ENCODE measurements at regions not wholly inside any gene's neighbourhood (a gene's known extent, or its start where the extent isn't known, plus 50 kb on each side); places are given as distances from the start of the nearest gene placed in this dataset.

DNA sequence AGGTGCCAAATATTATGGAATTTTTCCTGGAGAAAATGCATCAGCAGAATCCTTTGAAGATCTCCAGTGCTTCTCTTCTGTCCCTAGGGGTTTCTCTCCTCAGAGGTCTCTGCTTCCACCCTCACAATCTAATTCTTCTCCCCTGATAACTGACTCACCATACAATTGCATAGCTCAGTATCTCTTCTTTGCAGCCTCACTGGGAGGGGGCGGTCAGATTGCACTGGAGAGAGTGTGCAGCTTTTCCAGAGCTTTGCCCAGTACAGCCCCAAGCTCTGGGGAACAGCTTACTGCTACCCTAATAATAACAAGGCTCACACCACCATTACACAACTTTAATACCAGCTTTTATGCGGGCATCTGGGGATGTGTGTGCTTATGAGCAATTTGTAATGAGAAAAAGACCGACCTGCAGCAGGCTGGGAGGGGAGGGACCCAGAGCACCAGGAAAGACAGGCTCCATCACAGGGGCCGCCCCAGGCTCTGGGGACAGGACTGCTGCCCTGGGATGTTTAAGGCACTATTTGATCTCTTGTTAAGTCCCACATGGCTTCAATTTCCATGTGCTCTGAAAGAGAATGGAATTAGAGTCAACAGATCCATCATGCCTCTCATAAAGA, 276.6 kb upstream of the SIX2 start:
- H3K36me3 Mint-ChIP-seq (ENCODE audit: low read depth), result no peaks in the 10 kb centered on the region
- peaks cover 6% of the 10 kb centered on the region for H3K27me3 Mint-ChIP-seq
- no peak overlapping the region for H3K4me3 Mint-ChIP-seq
- no peaks in the 10 kb centered on the region for H3K9me3 Mint-ChIP-seq
- no peaks in the 10 kb centered on the region for H3K4me1 Mint-ChIP-seq (ENCODE audit: low read depth)
- no peak overlapping the region for H3K27ac Mint-ChIP-seq

DNA sequence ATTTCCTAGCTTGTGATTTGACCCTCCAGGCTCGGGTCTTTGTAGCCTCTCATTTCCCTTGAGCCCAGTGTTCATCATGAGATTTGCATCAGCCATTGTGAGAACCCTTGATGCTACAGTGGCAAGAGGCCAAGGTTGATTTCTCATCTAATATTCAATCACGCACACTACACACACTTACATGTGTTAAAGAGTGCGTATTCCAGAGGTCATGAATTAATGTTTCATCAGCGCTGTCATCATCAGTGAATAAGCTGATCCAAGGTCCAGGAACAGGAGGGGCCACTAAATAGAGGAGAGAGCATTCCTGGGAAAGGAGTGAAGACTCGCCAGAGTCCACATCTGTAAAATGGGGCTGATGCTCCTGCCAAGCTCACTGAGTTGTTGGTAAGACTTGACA, 276.1 kb upstream of the SIX2 start:
- Mint-ChIP-seq H3K36me3 (ENCODE audit: low read depth) (no peaks in the 10 kb centered on the region), H3K27ac (no peak overlapping the region), H3K9me3 (no peaks in the 10 kb centered on the region), H3K4me3 (no peak overlapping the region), H3K27me3 (peaks cover 6% of the 10 kb centered on the region), H3K4me1 (ENCODE audit: low read depth) (no peaks in the 10 kb centered on the region)

DNA sequence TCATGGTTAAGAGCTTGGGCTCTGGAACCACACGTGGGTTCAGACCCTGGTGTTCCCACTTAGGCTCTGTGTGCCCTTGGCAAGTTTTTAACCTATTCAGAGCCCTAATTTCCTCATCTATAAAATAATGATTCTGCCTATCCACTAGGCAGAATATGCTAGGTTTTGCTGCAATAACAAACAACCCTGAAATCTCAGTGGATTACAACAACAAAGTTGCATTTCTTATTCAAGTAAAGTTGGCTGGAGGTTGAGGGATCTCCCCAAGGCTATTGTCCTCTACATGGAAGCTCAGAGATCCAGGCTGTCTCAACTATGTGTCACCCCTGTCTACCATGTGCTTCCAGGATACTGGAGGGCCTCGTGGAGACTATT, 275.4 kb upstream of the SIX2 start:
- no peak overlapping the region for H3K27ac Mint-ChIP-seq

DNA sequence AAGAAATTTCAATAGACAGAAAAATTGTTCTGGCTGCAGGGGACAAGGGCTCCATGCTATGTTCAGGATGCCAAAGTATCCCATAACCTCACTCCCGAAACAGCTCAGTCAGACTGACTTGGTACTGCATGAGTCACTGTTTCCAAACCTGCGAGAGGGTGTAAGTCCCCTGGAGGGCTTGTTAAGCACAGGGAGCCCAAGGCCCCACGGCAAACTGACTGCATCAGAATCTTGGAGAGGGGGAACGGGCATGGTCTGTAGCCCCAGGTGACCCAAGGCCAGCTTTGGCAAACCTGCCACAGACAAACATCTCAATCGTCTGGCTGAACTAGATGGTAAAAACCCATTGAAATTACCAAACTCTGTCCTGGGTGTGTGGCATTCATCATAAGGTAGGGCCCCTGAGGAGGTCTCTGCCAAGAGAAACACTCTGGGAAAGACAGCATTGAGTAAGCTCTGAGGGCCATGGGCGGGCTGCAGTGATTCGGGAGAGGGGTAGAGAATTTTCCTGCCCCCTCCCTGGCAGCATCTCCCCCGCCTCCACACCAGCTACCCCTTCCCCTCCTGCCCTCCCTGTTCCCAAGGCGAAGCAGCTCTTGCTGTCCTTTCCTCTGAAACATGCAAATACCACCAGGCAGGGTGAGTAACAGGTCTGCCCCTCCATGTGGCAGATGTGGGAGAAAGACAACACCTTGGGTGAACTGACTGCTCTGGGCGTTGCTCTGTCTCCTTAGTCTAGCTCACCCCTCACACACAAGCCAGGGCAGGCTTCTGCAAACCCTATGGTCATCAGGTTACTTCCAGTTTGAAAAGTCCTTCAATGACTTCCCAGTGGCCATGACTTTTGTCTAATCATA, 274.7 kb upstream of the SIX2 start:
- Mint-ChIP-seq H3K4me1 (ENCODE audit: low read depth) (no peaks in the 10 kb centered on the region), H3K27me3 (peaks cover 6% of the 10 kb centered on the region), H3K36me3 (ENCODE audit: low read depth) (no peaks in the 10 kb centered on the region), H3K9me3 (no peaks in the 10 kb centered on the region), H3K27ac (no peak overlapping the region), H3K4me3 (no peak overlapping the region)

More for the DNA sequence above, 275.4 kb upstream of the SIX2 start:
- Mint-ChIP-seq H3K4me3 (no peak overlapping the region), H3K4me1 (ENCODE audit: low read depth) (no peaks in the 10 kb centered on the region), H3K36me3 (ENCODE audit: low read depth) (no peaks in the 10 kb centered on the region), H3K27me3 (peaks cover 6% of the 10 kb centered on the region), H3K9me3 (no peaks in the 10 kb centered on the region)

DNA sequence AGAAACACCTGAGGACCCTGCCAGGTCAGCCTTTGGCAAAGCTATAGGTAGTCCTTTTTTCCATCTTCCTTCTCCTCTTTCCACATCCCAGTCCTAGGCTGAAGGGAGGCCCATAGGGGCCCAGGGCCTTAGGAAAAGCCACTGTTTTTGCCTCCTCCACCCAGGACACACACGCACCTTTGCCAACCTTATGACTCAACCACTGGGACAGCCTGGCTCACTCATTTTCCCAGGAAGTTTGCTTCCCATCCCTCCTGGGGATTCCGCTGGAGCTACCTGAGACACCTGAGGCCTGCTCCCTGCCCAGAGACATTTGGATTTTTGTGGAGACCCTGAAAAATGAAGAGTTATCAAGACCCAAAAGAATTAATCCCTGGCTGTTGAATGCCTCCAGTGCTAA, 273.4 kb upstream of the SIX2 start:
- H3K4me1 Mint-ChIP-seq (ENCODE audit: low read depth), result no peaks in the 10 kb centered on the region
- H3K4me3 Mint-ChIP-seq, result no peak overlapping the region
- H3K27me3 Mint-ChIP-seq, result peaks cover 3% of the 10 kb centered on the region
- H3K9me3 Mint-ChIP-seq, result no peaks in the 10 kb centered on the region
- H3K27ac Mint-ChIP-seq, result no peak overlapping the region
- no peaks in the 10 kb centered on the region for H3K36me3 Mint-ChIP-seq (ENCODE audit: low read depth)

DNA sequence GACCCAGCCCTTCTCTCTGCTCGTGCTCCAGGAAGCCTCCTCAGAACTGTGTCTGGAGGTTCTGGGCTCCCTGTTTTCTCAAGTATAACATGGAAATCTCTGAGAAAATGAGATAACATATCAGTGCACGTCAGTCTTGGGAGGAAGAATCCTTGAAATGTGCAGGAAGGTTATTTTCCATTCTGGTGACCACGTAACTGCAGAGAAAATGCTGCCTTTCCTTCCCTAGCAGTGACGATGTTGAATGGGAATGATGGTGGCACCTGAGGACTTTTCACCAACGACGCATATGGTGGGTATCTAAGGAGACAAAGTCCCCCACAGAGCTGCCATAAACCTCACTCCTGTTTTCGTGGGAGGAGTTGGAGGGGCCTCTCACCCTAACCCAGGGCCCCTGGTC, 272.1 kb upstream of the SIX2 start:
- no peaks in the 10 kb centered on the region for H3K36me3 Mint-ChIP-seq (ENCODE audit: low read depth)
- no peaks in the 10 kb centered on the region for H3K9me3 Mint-ChIP-seq
- H3K27ac Mint-ChIP-seq, result no peak overlapping the region
- H3K4me1 Mint-ChIP-seq (ENCODE audit: low read depth), result no peaks in the 10 kb centered on the region
- H3K4me3 Mint-ChIP-seq, result no peak overlapping the region
- H3K27me3 Mint-ChIP-seq, result peaks cover 3% of the 10 kb centered on the region

DNA sequence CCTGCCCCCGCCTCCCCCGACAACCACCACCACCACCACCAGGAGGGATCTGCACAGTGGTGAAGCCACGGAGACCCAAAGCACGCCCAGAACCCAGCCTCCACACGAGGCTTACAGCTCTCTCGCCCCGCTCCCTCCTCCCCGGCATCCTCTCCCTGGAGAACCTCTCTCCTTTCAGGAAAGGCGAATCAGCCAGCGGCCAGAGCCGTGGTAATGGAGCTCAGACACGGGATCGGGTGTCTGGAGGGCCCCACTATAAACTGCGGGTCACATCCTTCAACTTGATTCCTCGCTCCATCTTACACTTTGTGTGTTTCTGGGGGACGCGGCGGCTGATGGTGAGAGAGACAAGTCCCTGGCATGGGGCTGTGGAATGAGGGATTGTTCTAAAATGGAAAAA, 271.5 kb upstream of the SIX2 start:
- Mint-ChIP-seq H3K36me3 (ENCODE audit: low read depth) (no peaks in the 10 kb centered on the region), H3K4me3 (no peak overlapping the region), H3K4me1 (ENCODE audit: low read depth) (no peaks in the 10 kb centered on the region), H3K27ac (no peak overlapping the region), H3K9me3 (no peaks in the 10 kb centered on the region), H3K27me3 (no peaks in the 10 kb centered on the region)

DNA sequence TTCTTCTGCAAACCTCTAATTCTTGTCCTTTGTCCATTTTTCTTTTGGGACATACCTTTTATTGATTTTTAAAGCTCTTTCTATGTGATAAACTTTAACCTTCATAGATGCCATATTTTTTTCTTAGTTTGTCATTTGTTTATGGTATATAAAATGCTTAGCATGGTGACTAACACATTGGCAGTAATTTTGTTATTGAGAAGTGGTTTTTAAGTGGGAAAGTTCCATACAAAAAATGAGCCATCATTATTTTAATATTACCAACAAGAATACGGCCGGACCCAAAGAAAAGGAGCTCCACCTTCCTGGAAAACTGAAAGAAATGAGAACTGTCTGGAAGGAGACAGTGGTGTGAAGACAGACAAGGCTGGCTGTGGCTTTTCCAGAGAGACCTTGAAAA, 270.1 kb upstream of the SIX2 start:
- Mint-ChIP-seq H3K9me3 (no peaks in the 10 kb centered on the region), H3K36me3 (ENCODE audit: low read depth) (no peaks in the 10 kb centered on the region), H3K4me1 (ENCODE audit: low read depth) (no peaks in the 10 kb centered on the region), H3K27me3 (no peaks in the 10 kb centered on the region), H3K4me3 (no peak overlapping the region), H3K27ac (no peak overlapping the region)

DNA sequence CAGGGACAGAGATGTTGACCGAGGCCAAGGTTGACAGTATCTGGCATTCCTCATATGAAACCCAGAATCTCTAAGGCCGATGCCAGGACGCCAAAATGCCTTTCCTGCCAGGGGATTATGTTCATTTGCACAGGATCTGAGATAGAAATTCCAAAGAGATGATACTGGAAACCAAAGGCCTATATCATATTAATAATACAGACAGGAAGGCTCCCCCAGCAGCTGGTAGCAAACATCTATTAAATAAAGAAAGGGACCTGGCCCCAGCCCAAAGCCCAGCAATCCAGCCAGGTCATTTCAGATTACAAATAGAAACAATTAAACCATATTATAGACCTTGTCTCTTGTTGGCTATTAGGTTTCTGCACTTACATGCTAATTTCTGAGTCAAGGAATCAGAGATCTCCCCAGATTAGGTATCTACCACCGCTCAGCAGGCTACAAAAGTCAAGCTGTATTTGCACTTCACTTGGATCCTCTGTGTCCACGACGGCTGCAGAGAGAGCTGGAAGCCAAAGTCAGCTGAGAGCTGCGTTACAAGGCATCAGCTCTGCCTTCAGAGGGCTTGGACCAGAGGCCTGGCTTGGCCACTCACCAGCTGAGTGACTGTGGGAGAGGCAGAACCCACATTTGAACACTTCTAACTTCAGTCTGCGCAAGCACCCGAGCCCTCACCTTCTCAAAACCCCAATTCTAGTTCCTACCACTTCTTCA, 269.3 kb upstream of the SIX2 start:
- H3K27me3 Mint-ChIP-seq, result no peaks in the 10 kb centered on the region
- no peaks in the 10 kb centered on the region for H3K4me1 Mint-ChIP-seq (ENCODE audit: low read depth)
- H3K9me3 Mint-ChIP-seq, result no peaks in the 10 kb centered on the region
- H3K4me3 Mint-ChIP-seq, result no peak overlapping the region
- H3K27ac Mint-ChIP-seq, result no peak overlapping the region
- no peaks in the 10 kb centered on the region for H3K36me3 Mint-ChIP-seq (ENCODE audit: low read depth)

DNA sequence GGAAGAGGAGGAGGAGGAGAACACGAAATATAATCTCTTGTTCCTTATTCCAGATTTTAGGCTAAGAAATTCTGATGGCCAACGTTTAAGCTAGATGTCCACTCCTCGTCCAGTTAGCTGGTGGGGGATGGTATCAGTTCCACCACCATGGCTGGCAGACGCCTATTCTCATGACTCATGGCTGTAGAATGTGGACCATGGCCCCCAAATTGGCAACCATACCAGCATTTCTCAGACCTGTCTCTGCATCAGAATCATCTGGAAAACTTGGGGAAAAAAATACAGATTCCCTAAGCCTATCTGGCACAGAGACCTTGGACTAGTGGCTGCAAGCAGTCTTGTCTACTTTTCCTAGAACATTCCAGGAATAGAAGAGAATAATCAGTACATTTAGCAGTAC, 267.7 kb upstream of the SIX2 start:
- Mint-ChIP-seq H3K36me3 (ENCODE audit: low read depth) (no peaks in the 10 kb centered on the region), H3K27ac (no peak overlapping the region), H3K4me3 (no peak overlapping the region), H3K9me3 (no peaks in the 10 kb centered on the region), H3K4me1 (ENCODE audit: low read depth) (no peaks in the 10 kb centered on the region), H3K27me3 (no peaks in the 10 kb centered on the region)

DNA sequence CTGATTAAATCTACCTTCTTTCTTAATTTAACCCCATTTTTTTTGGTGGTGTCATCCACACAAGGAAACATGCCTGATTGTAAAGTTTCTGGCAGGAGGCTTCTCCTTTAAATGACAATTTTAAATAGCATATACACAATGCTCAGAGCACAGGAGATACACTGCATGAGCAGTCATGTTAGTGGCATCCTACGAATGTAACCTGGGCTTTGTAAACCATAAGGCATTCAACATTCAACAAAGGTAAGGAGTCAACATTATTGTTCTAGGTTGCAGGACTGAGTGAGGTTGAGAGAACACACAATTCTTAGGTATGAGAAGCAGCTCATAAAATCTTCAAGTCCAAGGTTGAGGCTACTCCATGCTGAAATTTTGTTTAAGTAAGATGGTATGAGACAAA, 266.6 kb upstream of the SIX2 start:
- Mint-ChIP-seq H3K27me3 (peaks cover 4% of the 10 kb centered on the region), H3K27ac (no peak overlapping the region), H3K9me3 (no peaks in the 10 kb centered on the region)

DNA sequence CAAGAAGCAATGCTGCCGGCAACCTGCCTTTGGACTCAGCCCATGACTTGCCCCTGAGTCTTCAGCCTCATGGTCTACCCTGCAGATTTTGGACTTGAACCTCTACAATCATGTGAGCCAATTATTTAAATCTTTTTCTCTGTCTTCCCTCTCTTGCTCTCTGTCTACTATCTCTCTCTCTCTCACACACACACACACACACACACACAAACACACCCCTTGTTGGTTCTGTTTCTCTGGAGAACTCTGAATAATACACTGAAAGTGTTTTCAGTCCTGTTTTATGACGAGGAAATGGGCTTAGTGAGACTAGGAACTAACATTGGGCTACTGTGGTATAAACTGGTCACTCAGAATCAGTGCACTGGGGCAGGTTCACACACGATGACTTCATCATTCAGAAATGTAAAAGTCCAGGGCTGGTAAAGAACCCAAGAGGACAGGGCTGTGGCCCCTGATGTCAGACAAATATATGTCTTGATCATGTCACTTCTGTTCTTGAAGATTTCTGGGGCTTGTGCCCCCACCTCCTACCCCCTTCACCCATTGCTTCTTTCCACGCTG, 266.1 kb upstream of the SIX2 start:
- Mint-ChIP-seq H3K27ac (no peak overlapping the region), H3K4me1 (ENCODE audit: low read depth) (no peaks in the 10 kb centered on the region), H3K27me3 (peaks cover 4% of the 10 kb centered on the region), H3K36me3 (ENCODE audit: low read depth) (no peaks in the 10 kb centered on the region), H3K4me3 (no peak overlapping the region), H3K9me3 (no peaks in the 10 kb centered on the region)

More for the DNA sequence above, 266.6 kb upstream of the SIX2 start:
- no peaks in the 10 kb centered on the region for H3K4me1 Mint-ChIP-seq (ENCODE audit: low read depth)
- H3K4me3 Mint-ChIP-seq, result no peak overlapping the region
- no peaks in the 10 kb centered on the region for H3K36me3 Mint-ChIP-seq (ENCODE audit: low read depth)

DNA sequence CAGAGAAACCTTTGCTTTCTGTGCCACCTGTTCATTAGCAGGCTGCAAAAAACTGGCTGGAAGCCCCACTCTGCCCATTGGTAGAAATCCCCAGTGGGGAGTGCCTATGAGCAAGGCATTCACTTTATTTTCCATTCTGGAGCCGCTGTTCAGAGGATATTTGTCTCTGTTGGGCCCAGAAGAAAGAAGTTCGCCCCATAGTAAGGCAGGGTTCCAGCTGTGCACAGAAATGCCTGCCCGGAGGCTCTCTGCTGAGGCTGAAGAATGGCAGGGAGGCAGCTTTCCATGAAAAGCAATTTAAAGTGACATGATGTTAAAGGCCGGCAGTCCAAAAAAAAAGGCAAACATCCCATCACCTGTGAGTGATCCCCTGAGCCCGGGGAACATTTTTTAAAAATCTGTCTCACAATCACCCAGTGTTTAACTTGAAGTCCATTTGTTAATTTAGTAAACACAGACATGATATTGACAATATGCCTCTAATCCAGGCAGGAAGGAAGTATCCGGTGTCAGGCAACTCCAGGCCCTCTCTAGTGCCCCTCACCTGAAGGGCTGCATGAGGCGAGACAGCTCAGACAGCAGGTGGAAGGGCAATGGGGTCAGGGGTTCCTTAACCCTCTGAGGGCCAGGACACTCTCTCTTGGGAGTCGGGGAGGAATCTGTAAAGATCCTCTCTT, 265.1 kb upstream of the SIX2 start:
- H3K4me3 Mint-ChIP-seq, result no peak overlapping the region
- H3K36me3 Mint-ChIP-seq (ENCODE audit: low read depth), result no peaks in the 10 kb centered on the region
- H3K27ac Mint-ChIP-seq, result no peak overlapping the region
- H3K27me3 Mint-ChIP-seq, result peaks cover 10% of the 10 kb centered on the region
- no peaks in the 10 kb centered on the region for H3K9me3 Mint-ChIP-seq
- H3K4me1 Mint-ChIP-seq (ENCODE audit: low read depth), result no peaks in the 10 kb centered on the region

DNA sequence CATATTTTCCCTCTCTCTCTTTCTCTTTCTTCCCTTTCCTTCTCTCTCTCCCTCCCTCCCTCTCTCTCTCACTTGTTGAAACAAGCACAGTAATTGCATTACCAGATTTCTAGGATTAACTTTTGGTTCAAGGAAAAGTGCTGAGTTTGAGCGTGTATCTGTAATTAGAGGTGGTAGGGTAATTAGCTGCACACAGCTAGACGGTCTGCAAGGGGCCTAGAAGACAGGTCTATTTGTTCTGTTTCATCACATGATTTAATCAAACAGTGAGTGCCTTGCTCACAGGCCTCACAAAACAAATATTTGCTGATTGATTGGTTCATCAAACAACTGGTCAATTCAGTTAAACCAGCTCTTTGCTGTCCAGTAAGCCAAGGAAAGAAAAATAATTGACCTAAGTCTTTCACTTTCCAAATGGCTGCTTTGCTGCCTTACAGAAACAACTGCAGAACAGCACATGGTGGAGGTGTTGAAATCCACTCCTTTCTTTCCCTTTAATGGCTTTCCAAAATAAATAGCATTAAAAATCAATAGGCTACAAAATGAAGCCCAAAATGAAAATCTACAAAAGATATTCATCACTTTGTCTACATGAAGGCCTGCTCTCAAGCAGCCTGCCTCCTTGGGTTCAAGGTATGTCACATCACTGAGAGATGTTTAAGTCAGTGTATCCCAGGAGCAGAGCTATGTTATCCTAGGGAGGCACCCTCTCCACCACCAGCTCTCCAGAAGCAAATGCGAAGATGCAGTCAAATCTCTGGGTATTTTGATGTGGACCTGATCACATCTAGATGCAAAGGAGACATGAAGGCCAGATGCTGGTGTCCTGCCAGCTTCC, 264.4 kb upstream of the SIX2 start:
- Mint-ChIP-seq H3K4me1 (ENCODE audit: low read depth) (no peaks in the 10 kb centered on the region), H3K27ac (no peak overlapping the region), H3K36me3 (ENCODE audit: low read depth) (no peaks in the 10 kb centered on the region), H3K27me3 (peaks cover 14% of the 10 kb centered on the region), H3K4me3 (no peak overlapping the region), H3K9me3 (no peaks in the 10 kb centered on the region)

Data from stimulated activated naive CD8-positive, alpha-beta T cell treated with anti-CD3 and anti-CD28 coated beads, Interleukin-15, Interleukin-2, amounts not matched to agents 100 ng/mL and 50 ng/mL, for 24 hours (primary cell).